ENCODE measurements at regions not wholly inside any gene's neighbourhood (a gene's known extent, or its start where the extent isn't known, plus 50 kb on each side); places are given as distances from the start of the nearest gene placed in this dataset.
"Not testable (repeated sequence)": the region's sequence is repeated elsewhere in the genome, so short reads cannot be mapped to it uniquely, and the experiment has no call there.

DNA sequence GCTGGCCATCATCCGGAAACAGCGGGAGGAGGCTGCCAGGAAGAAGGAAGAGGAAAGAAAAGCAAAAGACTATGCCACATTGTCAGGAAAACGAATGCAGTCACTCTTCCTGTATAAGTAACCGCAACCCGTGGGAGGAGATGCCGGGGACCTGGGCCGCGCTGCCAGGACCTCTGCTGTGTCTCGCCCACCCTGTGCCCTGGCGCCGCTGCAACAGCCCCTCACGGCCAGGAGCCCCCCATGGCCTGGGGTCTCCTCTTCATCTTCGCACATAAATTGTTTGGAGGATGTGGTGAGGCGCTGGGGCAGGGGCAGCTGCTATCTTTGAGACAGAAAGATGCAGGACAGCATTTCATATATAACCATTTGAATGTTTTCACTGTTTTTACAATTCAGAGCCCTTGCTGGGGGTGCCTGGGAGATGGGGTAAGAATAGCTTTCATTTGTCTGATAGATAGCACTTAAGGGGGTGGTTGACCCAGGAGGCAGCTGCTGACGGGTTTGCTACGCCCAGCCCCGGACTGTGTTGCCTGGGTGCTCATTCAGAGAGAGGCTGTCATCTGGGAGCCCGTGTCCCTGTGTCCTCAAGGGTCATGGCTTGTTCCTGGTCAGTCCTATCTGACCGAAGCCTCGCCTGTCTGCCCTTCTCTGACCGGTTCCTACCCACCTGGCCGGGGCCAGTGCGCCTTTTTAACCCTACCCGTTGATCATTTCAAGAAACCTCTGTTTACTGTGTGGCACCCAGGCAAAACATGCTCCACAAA, 1067.7 kb upstream of the COX7C start:
- DNase-seq = no peak

DNA sequence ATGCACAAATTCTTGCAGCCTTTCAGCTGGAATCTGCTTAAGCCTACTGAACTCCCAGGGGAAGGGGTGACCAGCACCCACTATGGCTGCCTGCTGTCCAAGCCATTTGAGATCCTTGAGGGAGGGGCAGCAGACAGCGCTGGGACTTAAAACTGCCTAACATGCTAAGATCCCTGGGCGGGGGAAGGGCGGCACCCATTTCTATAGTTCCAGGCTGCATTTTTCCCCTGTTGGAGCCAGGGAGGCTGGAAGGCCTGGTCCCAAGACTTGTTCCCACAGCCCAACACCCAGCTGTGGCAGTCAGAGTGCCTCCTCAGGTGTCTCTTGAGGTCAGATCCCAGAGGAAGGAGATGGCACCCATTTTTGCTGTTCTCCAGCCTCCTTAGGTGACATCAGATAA, 1061.3 kb upstream of the COX7C start:
- DNase-seq = no peak

DNA sequence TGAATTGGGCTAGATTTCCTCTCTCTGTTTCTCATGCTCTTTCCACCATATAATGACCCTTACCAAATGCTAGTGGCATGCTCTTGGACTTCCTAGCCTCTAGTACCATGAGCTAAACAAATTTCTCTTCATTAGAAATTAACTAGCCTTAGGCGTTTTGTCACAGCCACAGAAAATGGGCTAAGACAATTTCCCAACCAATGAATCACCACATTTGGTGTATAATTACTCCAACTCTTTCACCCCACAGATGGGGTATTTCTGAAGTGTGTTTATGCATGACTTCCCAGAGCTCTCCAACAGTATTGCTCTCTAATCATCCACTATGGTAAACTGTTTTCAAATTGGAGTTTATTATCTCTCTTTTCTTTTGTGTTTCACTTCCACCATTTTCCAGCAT, 1041.1 kb upstream of the COX7C start:
- no peak for DNase-seq

DNA sequence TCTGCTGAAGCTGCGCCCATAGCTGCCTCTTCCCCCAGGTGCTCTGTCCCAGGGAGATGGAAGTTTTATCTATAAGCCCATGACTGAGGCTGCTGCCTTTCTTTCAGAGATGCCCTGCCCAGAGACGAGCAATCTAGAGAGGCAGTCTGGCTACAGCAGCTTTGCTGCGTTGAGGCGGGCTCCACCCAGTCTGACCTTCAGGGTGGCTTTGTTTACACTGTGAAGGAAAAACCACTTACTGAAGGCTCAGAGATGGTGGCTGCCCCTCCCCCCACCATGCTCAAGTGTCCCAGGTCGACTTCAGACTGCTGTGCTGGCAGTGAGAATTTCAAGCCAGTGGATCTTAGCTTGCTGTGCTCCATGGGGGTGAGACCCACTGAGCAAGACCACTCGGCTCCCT, 1029.9 kb upstream of the COX7C start:
- not testable (repeated sequence) for DNase-seq

DNA sequence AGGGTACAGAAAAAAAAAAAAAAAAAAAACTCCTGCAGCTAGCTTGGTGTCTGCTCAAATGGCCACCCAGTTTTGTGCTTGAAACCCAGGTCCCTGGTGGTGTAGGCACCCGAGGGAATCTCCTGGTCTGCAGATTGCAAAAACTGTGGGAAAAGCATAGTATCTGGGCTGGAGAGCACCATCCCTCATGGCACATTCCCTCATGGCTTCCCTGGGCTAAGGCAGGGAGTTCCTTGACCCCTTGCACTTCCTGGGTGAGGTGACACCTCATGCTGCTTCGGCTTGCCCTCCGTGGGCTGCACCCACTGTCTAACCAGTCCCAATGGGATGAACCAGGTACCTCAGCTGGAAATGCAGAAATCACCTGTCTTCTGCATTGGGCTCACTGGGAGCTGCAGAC, 1029.5 kb upstream of the COX7C start:
- DNase-seq = not testable (repeated sequence)

DNA sequence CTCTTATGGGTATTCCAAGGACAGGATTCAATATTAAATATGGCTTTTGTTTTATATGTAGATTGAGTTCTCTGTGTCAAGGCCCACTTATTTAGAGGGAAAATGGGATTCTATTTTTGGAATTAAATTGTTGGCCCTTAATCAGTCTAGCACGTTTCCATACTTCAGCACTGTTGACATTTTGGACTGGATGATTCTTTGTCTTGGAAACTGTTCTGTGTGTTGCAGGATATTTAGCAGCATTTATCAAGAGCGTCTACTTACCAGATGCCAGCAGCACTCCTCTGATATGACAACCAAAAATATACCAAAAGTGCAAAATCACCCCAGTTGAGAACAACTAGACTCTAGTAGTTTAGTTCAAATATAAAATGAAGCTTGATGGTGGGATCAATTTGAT, 1027.0 kb upstream of the COX7C start:
- DNase-seq = no peak

DNA sequence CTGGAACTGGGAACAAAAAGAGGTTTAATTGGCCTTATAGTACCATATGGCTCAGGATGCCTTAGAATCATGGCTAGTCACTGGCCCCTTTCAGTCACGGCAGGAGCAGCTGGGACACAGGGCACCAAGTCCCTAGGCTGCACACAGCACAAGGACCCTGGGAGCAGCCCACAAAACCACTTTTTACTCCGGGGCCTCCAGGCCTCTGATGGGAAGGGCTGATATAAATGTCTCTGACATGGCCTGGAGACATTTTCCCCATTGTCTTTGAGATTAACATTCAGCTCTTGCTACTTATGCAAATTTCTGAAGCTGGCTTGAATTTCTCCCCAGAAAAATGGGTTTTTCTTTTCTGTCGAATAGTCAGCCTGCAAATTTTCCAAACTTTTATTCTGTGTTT, 1026.4 kb upstream of the COX7C start:
- no peak for DNase-seq

DNA sequence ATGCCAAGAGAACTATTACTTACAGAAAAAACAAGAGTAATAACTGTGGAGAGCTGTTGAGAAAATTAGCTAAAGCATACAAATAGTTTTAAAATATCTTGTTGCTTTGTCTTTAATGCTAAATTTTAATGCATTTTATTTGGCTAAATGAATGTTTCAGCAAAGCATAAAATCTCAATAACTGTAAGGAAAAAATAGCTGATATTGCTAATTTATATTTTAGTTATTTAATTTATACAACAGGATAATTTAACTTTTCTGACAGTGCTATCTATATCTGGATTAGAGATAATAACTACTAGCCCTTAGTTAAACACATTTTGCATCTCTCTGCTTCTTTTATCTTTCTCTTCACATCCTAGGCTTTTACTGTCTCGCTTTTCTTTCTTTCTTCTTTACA, 1014.9 kb upstream of the COX7C start:
- DNase-seq = no peak

DNA sequence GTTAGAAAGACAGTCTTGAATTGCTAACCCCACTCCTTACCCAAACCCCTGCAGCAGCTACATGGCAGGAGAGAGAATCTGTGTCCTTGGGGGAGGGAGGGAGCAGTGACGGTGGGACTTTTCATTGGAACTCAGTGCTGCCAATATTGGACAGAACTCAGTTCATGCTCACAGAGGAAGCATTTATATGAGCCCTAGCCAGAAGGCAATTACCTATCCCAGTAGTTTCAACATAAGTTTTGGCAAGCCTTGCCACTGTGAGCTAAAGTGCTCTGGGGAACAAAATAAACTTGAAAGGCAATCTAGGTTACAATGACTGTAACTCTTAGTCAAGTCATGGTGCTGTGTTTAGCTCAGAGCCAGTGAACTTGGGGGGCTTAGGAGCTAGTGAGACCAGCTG, 1013.4 kb upstream of the COX7C start:
- no peak for DNase-seq

DNA sequence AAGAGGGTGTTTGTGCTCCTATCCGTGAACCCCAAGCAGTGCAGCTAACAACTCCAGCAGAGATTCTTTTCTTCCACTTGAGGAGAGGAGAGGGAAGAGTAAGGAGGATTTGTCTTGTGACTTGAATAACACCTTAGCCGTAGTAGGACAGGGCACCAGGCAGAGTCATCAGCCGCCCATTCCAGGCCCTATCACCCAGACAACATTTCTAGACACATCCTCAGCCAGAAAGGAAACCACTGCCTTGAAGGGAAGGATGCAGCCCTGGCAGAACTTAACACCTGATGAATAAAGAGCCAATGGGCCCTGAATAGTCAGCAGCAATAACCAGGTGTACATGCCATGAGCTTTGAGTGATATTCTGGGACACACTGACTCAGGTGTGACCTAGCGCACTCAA, 1013.0 kb upstream of the COX7C start:
- DNase-seq = no peak

DNA sequence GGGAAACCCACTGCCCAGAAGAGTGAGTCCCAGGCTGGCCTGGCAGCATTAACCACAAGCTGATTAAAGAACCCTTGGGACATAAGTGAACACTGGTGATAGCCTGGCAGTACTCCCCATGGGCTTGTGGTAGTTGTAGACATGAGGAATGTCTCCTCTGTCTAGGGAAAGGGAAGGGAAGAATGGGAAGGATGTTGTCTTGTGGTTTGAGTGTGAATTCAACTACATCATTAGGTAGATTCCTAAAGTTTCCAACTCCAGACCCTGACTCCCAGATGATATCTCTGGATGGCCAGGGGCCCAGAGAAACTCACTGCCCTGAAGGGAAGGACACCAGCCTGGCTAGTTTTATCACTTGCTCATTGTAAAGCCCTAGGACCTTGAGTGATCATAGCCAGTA, 1012.4 kb upstream of the COX7C start:
- no peak for DNase-seq

DNA sequence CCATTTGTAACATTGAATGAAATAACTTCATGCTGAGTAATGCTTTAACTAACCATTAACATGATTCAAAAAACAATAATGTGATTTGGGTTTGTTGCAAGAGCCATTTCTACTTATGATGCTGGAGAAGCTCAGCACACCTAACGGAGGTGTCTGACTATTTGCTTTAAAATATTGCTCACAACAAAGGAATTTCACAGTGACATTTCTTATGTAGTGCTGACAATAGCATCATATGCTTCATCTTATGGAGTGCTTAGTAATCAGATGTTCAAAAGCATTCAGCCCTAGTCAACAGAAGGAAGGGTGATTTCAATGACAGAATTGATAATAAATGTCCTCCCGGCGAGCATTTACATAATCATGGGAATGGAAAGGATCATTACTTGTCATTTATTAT, 1003.3 kb upstream of the COX7C start:
- no peak for DNase-seq

DNA sequence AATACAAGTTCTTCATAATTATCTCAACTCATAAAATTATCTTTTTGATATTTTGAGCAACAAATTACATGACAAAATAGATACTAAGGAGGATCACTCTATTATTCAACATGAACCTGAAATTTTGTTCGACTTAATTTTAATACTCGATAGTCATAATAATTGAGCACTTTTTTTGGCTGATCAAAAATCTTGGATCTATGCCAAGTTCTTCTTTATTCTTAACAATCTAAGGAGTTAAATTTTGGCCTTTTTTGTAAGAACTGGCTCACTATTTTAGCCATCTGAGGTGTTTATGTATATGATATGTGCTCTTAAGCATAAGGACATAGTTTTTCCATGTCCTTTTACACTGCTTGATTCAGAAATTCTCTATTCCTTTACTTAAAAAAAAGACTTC, 996.1 kb upstream of the COX7C start:
- no peak for DNase-seq

DNA sequence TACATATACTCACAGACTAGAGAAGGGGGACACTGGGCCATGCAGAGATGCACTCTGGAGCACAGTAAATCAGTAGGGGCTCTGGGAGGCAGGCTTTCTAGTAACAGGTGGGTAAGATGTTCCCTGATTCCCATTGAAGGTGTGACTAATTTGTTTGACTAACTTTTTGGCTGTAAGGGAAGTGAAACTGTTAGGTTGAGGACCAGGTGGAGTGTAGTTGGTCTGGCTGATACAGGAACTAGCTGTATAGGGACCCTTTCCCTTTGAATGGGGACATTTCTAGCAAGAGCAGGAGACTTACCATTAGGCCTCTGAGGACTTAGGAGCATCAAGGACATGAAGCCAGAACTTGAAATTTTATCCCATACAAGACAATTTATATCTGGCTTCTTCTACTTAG, 989.6 kb upstream of the COX7C start:
- no peak for DNase-seq

DNA sequence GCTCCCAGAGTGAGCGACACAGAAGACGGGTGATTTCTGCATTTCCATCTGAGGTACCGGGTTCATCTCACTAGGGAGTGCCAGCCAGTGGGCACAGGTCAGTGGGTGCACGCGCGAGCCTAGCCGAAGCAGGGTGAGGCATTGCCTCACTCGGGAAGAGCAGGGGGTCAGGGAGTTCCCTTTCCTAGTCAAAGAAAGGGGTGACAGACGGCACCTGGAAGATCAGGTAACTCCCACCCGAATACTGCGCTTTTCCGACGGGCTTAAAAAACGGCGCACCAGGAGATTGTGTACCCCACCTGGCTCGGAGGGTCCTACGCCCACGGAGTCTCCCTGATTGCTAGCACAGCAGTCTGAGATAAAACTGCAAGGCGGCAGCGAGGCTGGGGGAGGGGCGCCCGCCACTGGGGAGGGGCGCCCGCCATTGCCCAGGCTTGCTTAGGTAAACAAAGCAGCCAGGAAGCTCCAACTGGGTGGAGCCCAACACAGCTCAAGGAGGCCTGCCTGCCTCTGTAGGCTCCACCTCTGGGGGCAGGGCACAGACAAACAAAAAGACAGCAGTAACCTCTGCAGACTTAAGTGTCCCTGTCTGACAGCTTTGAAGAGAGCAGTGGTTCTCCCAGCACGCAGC, 979.1 kb upstream of the COX7C start:
- DNase-seq = not testable (repeated sequence)

DNA sequence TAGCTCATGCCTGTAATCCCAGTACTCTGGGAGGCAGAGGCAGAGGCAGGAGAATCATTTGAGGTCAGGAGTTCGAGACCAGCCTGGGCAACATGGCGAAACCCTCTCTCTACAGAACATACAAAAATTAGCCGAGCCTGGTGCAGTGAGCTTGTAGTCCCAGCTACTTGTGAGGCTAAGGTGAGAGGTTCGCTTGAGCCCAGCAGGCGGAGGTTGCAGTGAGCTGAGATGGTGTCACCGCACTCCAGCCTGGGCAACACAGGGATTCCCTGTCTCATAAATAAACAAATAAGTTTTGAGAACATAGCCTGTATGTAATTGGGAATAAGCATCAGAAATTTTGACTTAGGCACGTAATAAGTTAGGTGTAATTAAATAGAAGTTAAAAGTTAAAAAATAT, 971.7 kb upstream of the COX7C start:
- DNase-seq = no peak

DNA sequence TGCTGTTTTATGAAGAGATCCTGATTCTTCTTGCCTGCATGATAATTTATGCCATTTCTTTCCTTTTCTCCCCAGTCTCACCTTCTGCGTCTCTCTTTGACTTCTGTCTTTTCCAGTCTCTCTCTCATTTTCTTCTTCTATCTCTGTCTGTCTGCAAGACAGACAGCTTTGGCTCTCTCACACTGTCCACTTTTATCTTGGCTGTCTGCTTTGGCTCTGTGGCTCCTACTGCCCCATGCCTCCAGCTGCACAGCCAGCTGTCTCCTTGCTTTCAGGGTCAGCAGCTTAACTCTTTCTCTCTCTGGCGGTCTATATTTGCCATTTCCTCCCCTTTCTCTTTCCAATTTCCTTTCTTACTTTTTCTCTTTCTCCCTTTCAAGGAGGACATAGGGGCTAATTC, 971.1 kb upstream of the COX7C start:
- DNase-seq = no peak

DNA sequence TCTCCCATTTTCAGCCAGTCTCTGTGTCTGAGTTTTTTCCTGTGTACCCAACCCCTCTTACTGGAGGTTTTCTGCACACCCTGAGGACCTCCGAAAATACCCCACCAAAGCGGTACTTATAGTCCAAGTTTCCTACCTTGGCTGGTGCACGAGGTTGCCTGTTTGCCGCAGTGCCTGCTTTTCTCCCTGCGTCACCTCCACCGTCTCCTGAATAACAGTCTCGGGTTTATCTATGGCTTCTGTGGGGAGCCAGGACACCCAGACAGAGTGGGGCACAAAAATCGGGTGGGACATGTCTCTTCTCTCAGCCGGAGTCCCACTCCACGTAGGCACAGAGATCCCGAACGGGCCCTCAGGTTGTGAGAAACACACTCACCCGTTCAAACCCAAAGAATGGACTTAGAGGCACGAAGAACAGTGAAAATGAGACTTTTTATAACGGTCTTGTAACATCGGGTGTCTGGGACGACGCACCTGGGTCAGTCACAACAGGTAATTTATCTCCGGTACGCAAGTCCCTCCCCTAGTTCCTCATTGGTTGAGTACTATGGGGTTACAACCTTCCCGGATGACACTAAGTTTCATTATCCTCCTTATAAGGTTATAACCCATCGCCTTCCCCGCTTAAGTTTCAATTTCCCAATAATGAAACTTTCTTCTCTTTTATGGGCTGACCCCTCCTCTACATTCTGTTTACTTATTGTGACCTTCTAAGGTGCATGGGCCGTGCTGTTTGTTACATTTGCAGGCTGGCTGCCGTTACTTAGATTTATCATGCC, 970.2 kb upstream of the COX7C start:
- no peak for DNase-seq

DNA sequence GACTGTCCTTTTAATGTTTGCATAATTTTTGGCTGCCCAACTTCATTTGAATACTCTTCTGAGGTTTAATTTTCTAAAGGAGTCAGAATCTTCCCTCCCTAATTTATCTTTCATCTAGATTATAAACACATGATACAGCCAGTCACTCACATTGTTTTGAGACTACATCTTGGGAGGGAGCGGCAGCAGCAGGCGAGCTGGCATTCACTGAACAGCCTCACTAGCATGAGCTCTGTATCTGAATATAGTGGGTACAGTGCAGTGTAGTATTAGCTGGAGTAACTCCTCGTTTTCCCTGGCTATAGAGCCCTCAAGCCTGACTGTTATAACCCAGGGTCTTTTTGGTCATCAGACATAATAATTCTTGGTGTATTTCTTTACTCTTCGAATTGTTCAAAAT, 969.2 kb upstream of the COX7C start:
- DNase-seq = no peak

DNA sequence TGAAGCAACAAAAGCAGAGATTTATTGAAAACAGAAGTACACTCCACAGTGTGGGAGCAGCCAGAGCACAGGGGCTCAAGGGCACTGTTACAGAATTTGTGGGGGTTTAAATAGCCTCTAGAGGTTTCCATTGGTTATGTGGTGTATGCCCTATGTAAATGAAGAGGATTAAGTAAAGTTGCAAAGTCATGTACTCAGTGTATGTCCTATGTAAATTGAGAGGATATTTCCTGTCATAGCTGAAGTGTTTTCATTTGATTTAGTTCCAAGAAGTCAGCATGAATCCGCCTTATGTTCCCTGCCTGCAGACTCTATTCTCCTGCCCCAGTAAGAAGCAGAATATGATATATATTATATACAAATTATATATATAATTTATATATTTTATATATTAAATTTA, 966.0 kb upstream of the COX7C start:
- DNase-seq = no peak

DNA sequence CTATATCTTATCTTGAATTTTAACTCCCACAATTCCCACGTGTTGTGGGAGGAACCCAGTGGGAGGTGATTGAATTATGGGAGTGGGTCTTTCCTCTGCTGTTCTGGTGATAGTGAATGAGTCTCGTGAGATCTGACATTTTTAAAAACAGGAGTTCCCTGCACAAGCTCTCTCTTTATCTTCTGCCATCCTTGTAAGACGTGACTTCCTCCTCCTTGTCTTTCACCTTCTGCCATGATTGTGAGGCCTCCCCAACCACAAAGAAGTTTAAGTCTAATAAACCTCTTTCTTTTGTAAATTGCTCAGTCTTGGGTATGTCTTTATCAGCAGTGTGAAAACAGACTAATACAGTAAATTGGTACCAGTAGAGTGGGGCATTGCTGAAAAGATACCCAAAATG, 963.6 kb upstream of the COX7C start:
- DNase-seq = not testable (repeated sequence)

DNA sequence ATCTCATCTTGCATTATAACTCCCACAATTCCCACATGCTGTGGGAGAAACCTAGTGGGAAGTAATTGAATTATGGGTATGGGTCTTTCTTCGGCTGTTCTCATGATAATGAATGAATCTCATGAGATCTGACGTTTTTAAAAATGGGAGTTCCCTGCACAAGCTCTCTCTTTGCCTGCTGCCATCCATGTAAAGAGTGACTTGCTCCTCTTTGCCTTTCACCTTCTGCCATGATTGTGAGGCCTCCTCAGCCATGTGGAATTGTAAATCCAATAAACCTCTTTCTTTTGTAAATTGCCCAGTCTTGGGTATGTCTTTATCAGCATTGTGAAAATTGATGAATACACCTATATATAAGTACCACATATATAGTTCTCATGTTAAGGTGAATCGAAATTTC, 961.7 kb upstream of the COX7C start:
- no peak for DNase-seq

DNA sequence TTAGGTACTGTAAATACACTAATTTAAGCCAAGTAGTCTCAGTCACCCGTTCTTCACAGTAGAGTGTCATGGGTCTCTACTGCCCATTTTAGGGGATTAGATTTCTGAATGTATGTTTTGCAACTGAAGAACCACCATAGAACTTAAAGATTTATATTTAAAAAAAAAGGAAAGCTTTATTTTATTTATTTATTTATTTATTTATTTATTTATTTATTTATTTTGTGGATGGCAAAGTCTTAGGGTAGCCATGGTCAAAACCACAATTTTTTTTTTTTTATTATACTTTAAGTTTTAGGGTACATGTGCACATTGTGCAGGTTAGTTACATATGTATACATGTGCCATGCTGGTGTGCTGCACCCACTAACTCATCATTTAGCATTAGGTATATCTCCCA, 960.4 kb upstream of the COX7C start:
- DNase-seq = not testable (repeated sequence)
